HK-2 (cell line): ENCODE measurements at regions not wholly inside any gene's neighbourhood (a gene's known extent, or its start where the extent isn't known, plus 50 kb on each side); places are given as distances from the start of the nearest gene placed in this dataset.

Experiments used
- DNase-seq: peaks from one replicate; pipeline ENCODE4 v3.0.0-alpha.2; 2018; ENCODE audit not compliant: unreplicated experiment

GRCh38 chr20:43241057-43241702 is 51.5 kb upstream of the PTPRT start:
- no peak for DNase-seq
